Neural cell (in vitro differentiated cells): ENCODE measurements at regions not wholly inside any gene's neighbourhood (a gene's known extent, or its start where the extent isn't known, plus 50 kb on each side); places are given as distances from the start of the nearest gene placed in this dataset.
A peak's percentile ranks its signal among the peaks of the same experiment; 100 is the strongest.

ENCODE experiments used
- EP300 ChIP-seq: fragments of 450-650 bp; conservative IDR thresholded peaks from 2 replicates; pipeline ENCODE4 v1.6.1; 2014; ENCODE audit warnings: antibody characterized with exemption, mild to moderate bottlenecking, moderate library complexity; ENCODE audit not compliant: poor library complexity, severe bottlenecking
- EZH2 ChIP-seq: fragments of 200-600, 300-800 bp; shearing (Covaris generic), sonication (generic); IDR thresholded peaks from 2 replicates; pipeline ENCODE4 v1.6.1; 2014; ENCODE audit warnings: antibody characterized with exemption, low read length, borderline replicate concordance, mild to moderate bottlenecking; ENCODE audit not compliant: insufficient read depth, poor library complexity, severe bottlenecking
- MXI1 ChIP-seq: fragments of 450-650 bp; conservative IDR thresholded peaks from 2 replicates; pipeline ENCODE4 v1.6.1; 2014; ENCODE audit warnings: antibody characterized with exemption, mild to moderate bottlenecking; ENCODE audit not compliant: poor library complexity, severe bottlenecking
- POLR2AphosphoS5 ChIP-seq: IDR thresholded peaks from 2 replicates; pipeline ENCODE4 v1.6.1; 2012
- RAD21 ChIP-seq: fragments of 450-650 bp; conservative IDR thresholded peaks from 2 replicates; pipeline ENCODE4 v1.6.1; 2014; ENCODE audit warnings: antibody characterized with exemption, mild to moderate bottlenecking, moderate library complexity
- SMC3 ChIP-seq: fragments of 450-650 bp; conservative IDR thresholded peaks from 2 replicates; pipeline ENCODE4 v1.6.1; 2014; ENCODE audit warnings: antibody characterized with exemption, mild to moderate bottlenecking, moderate library complexity; ENCODE audit not compliant: poor library complexity
- TAF1 ChIP-seq: IDR thresholded peaks from 2 replicates; pipeline ENCODE4 v1.6.1; 2012; ENCODE audit warnings: low read depth
- TF ChIP-seq, protein P1 (sequence below): fragments of 450-650 bp; IDR thresholded peaks from 2 replicates; pipeline ENCODE4 v1.5.1; 2014; ENCODE audit warnings: antibody characterized with exemption, mild to moderate bottlenecking, moderate library complexity; ENCODE audit not compliant: poor library complexity, severe bottlenecking
- TF ChIP-seq, protein P2 (sequence below): IDR thresholded peaks from 2 replicates; pipeline ENCODE4 v1.6.1; 2012; ENCODE audit warnings: borderline replicate concordance

DNA sequence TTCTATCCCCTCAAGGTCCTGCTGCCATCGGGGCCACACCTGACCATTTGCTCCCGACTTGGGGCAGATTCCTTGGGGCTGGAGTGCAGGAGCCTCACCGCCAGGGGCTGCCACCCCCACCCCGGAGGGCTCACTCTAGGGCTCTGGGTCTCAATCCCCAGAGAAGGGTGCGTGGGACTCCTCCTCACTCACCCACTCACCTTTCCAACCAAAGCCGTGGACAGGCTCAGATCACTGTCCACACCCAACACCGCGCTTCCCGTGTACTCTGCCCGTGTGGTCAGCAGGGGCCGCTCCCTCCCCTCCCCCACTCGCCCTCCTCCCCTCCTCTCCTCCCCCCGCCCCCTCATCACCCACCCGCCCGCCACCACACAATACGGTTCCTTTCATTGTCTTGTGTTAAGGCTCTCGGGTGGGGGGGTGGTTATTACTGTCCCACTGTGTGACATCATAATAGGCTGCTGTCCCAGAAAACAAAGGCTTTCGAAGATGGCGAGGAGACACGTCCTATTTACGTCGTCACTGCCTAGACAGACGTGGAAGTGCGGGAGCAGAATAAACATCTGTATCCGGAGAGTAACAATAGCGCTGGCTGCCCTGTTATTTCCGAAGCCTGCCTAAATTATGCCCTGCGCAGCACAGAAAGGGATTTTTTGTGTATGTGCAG, 85.8 kb downstream of the YTHDF1 start:
- TF ChIP-seq, protein P1, sequence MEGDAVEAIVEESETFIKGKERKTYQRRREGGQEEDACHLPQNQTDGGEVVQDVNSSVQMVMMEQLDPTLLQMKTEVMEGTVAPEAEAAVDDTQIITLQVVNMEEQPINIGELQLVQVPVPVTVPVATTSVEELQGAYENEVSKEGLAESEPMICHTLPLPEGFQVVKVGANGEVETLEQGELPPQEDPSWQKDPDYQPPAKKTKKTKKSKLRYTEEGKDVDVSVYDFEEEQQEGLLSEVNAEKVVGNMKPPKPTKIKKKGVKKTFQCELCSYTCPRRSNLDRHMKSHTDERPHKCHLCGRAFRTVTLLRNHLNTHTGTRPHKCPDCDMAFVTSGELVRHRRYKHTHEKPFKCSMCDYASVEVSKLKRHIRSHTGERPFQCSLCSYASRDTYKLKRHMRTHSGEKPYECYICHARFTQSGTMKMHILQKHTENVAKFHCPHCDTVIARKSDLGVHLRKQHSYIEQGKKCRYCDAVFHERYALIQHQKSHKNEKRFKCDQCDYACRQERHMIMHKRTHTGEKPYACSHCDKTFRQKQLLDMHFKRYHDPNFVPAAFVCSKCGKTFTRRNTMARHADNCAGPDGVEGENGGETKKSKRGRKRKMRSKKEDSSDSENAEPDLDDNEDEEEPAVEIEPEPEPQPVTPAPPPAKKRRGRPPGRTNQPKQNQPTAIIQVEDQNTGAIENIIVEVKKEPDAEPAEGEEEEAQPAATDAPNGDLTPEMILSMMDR = no peak
- TF ChIP-seq SMC3 (no peak), TAF1 (no peak), RAD21 (no peak), EP300 (peak; percentile 58), POLR2AphosphoS5 (peak; percentile 54), EZH2 (no peak), MXI1 (no peak)
- TF ChIP-seq, protein P2, sequence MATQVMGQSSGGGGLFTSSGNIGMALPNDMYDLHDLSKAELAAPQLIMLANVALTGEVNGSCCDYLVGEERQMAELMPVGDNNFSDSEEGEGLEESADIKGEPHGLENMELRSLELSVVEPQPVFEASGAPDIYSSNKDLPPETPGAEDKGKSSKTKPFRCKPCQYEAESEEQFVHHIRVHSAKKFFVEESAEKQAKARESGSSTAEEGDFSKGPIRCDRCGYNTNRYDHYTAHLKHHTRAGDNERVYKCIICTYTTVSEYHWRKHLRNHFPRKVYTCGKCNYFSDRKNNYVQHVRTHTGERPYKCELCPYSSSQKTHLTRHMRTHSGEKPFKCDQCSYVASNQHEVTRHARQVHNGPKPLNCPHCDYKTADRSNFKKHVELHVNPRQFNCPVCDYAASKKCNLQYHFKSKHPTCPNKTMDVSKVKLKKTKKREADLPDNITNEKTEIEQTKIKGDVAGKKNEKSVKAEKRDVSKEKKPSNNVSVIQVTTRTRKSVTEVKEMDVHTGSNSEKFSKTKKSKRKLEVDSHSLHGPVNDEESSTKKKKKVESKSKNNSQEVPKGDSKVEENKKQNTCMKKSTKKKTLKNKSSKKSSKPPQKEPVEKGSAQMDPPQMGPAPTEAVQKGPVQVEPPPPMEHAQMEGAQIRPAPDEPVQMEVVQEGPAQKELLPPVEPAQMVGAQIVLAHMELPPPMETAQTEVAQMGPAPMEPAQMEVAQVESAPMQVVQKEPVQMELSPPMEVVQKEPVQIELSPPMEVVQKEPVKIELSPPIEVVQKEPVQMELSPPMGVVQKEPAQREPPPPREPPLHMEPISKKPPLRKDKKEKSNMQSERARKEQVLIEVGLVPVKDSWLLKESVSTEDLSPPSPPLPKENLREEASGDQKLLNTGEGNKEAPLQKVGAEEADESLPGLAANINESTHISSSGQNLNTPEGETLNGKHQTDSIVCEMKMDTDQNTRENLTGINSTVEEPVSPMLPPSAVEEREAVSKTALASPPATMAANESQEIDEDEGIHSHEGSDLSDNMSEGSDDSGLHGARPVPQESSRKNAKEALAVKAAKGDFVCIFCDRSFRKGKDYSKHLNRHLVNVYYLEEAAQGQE = no peak
